ENCODE measurements at regions not wholly inside any gene's neighbourhood (a gene's known extent, or its start where the extent isn't known, plus 50 kb on each side); places are given as distances from the start of the nearest gene placed in this dataset.

DNA sequence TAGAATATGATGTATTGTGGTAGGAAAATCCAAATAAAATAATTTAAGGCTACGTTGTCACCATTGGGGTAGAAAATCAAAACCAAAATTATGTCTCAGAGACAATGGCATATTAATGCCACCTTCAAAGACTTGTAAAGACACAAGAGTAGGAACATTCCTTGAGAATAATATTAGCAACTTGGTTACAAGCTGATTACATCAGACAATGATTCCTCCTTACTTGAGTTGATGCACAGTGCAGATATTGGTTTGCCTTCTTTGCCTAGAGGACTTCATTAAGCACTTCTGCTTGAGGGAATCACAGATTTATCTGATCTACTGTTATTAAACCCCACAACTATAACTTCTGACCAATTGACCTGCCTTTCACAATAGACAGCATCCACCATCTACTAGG lies 500.2 kb downstream of the CDH9 start:
- no peaks in the 10 kb centered on the region for H3K9me3 ChIP-seq (replicated peaks; ENCODE audit: control insufficient read depth, insufficient read depth, low read length)
- no peak overlapping the region for H3K4me2 ChIP-seq (ENCODE audit: insufficient read depth, low read length)
- no peak overlapping the region for H3K4me3 ChIP-seq (replicated peaks in 1 of 3; ENCODE audit: insufficient read depth in 1 of 3, low read depth in 1 of 3, low read length in 3 of 3)
- DNase-seq (ENCODE audit: low read depth, low spot score): no peak
- no peaks in the 10 kb centered on the region for H3K36me3 ChIP-seq (ENCODE audit: control insufficient read depth in 2 of 2, extremely low read depth in 1 of 2, insufficient read depth in 2 of 2, low read length in 2 of 2)
- no peaks in the 10 kb centered on the region for H3K4me1 ChIP-seq (ENCODE audit: control insufficient read depth, extremely low read depth, insufficient read depth, low read length)
- H4K20me1 ChIP-seq (replicated peaks; ENCODE audit: control insufficient read depth, extremely low read depth, insufficient read depth, low read length): no peaks in the 10 kb centered on the region
- FAIRE-seq: no peak
- dilution Hi-C loops (cut with MboI; ENCODE audit: extremely low pct_ligation_motif_present, low sequenced_read_pairs): no loop called here
- H3K27ac ChIP-seq (ENCODE audit: insufficient read depth, low read depth, low read length): no peak overlapping the region
- no peak overlapping the region for H3K9ac ChIP-seq (replicated peaks; ENCODE audit: extremely low read depth, insufficient read depth, low read length)
- no peaks in the 10 kb centered on the region for H3K79me2 ChIP-seq (ENCODE audit: control insufficient read depth, insufficient read depth, low read length)
- no peak overlapping the region for H2AFZ ChIP-seq (ENCODE audit: low read depth, low read length)
- BruUV-seq (replicated peaks): no TSS peak
- ChIA-PET POLR2A (no interaction called here), CTCF (no interaction called here)
- no peak for TF ChIP-seq MYC (IDR thresholded peaks at IDR 0.05; ENCODE audit: low read depth, low read length)
- TF ChIP-seq, protein P1, sequence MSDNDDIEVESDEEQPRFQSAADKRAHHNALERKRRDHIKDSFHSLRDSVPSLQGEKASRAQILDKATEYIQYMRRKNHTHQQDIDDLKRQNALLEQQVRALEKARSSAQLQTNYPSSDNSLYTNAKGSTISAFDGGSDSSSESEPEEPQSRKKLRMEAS (IDR thresholded peaks at IDR 0.05; ENCODE audit: insufficient read depth, insufficient read length): no peak
- no peak for TF ChIP-seq POLR2AphosphoS5 (IDR thresholded peaks at IDR 0.05; ENCODE audit: insufficient read depth, low read depth, low read length)
- TF ChIP-seq EZH2 (IDR thresholded peaks at IDR 0.05; ENCODE audit: borderline replicate concordance, low read depth, low read length, severe bottlenecking): no peak
- no peak for TF ChIP-seq GATA2 (IDR thresholded peaks at IDR 0.05; ENCODE audit: insufficient read depth, insufficient read length, low read depth, low read length)
- H3K9me1 ChIP-seq (replicated peaks; ENCODE audit: control insufficient read depth, extremely low read depth, insufficient read depth, low read length): no peaks in the 10 kb centered on the region
- intact Hi-C loops (cut with micrococcal nuclease): no loop called here
- no peaks in the 10 kb centered on the region for H3K27me3 ChIP-seq (ENCODE audit: control insufficient read depth in 2 of 2, insufficient read depth in 2 of 2, low read length in 2 of 2)

DNA sequence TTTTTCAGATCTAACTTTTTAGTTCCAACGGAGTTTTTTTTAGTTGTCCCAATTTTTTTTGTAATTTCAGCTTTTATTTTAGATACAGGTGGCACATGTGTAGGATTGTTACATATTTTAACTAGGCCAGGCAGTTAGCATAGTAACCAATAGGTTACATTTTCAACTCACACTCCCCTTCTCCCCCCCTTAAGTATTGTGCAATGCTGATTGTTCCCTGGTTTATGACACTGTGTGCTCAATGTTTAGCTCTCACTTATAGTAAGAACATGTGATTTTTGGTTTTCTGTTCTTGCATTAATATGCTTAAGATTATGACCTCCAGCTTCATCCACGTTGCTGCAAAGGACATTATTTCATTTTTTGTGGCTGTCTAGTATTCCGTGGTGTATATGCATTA lies 503.2 kb downstream of the CDH9 start:
- no peak overlapping the region for H3K4me3 ChIP-seq (replicated peaks in 1 of 3; ENCODE audit: insufficient read depth in 1 of 3, low read depth in 1 of 3, low read length in 3 of 3)
- H2AFZ ChIP-seq (ENCODE audit: low read depth, low read length): no peak overlapping the region
- no peaks in the 10 kb centered on the region for H3K4me1 ChIP-seq (ENCODE audit: control insufficient read depth, extremely low read depth, insufficient read depth, low read length)
- no peak overlapping the region for H3K27ac ChIP-seq (ENCODE audit: insufficient read depth, low read depth, low read length)
- TF ChIP-seq FOS (IDR thresholded peaks at IDR 0.05; ENCODE audit: borderline replicate concordance, insufficient read depth, low read length) (no peak), JUN (IDR thresholded peaks at IDR 0.05; ENCODE audit: borderline replicate concordance, insufficient read depth, insufficient read length, low read depth) (no peak), EZH2 (IDR thresholded peaks at IDR 0.05; ENCODE audit: borderline replicate concordance, low read depth, low read length, severe bottlenecking) (no peak), MYC (IDR thresholded peaks at IDR 0.05; ENCODE audit: low read depth, low read length) (no peak), POLR2A (IDR thresholded peaks at IDR 0.05; ENCODE audit: low read depth, low read length) (no peak), POLR2AphosphoS5 (IDR thresholded peaks at IDR 0.05; ENCODE audit: insufficient read depth, low read depth, low read length) (no peak), GATA2 (IDR thresholded peaks at IDR 0.05; ENCODE audit: insufficient read depth, insufficient read length, low read depth, low read length) (no peak)
- TF ChIP-seq, protein P2, sequence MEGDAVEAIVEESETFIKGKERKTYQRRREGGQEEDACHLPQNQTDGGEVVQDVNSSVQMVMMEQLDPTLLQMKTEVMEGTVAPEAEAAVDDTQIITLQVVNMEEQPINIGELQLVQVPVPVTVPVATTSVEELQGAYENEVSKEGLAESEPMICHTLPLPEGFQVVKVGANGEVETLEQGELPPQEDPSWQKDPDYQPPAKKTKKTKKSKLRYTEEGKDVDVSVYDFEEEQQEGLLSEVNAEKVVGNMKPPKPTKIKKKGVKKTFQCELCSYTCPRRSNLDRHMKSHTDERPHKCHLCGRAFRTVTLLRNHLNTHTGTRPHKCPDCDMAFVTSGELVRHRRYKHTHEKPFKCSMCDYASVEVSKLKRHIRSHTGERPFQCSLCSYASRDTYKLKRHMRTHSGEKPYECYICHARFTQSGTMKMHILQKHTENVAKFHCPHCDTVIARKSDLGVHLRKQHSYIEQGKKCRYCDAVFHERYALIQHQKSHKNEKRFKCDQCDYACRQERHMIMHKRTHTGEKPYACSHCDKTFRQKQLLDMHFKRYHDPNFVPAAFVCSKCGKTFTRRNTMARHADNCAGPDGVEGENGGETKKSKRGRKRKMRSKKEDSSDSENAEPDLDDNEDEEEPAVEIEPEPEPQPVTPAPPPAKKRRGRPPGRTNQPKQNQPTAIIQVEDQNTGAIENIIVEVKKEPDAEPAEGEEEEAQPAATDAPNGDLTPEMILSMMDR (IDR thresholded peaks at IDR 0.05; ENCODE audit: extremely low read depth in 1 of 2, insufficient read depth in 1 of 2, low read depth in 1 of 2, low read length in 2 of 2): no peak
- TF ChIP-seq, protein P1 (IDR thresholded peaks at IDR 0.05; ENCODE audit: insufficient read depth, insufficient read length): no peak
- dilution Hi-C loops (cut with MboI; ENCODE audit: extremely low pct_ligation_motif_present, low sequenced_read_pairs) (no loop called here), intact Hi-C loops (cut with micrococcal nuclease) (no loop called here)
- ChIA-PET POLR2A (no interaction called here), CTCF (no interaction called here)
- H3K9ac ChIP-seq (replicated peaks; ENCODE audit: extremely low read depth, insufficient read depth, low read length): no peak overlapping the region
- H3K4me2 ChIP-seq (ENCODE audit: insufficient read depth, low read length): no peak overlapping the region
- no peaks in the 10 kb centered on the region for H4K20me1 ChIP-seq (replicated peaks; ENCODE audit: control insufficient read depth, extremely low read depth, insufficient read depth, low read length)
- no peaks in the 10 kb centered on the region for H3K9me1 ChIP-seq (replicated peaks; ENCODE audit: control insufficient read depth, extremely low read depth, insufficient read depth, low read length)
- no TSS peak for BruUV-seq (replicated peaks)
- H3K79me2 ChIP-seq (ENCODE audit: control insufficient read depth, insufficient read depth, low read length): no peaks in the 10 kb centered on the region
- FAIRE-seq: no peak
- no peaks in the 10 kb centered on the region for H3K27me3 ChIP-seq (ENCODE audit: control insufficient read depth in 2 of 2, insufficient read depth in 2 of 2, low read length in 2 of 2)
- no peaks in the 10 kb centered on the region for H3K9me3 ChIP-seq (replicated peaks; ENCODE audit: control insufficient read depth, insufficient read depth, low read length)
- H3K36me3 ChIP-seq (ENCODE audit: control insufficient read depth in 2 of 2, extremely low read depth in 1 of 2, insufficient read depth in 2 of 2, low read length in 2 of 2): no peaks in the 10 kb centered on the region
- DNase-seq (ENCODE audit: low read depth, low spot score): no peak
